ENCODE measurements at regions not wholly inside any gene's neighbourhood (a gene's known extent, or its start where the extent isn't known, plus 50 kb on each side); places are given as distances from the start of the nearest gene placed in this dataset.

DNA sequence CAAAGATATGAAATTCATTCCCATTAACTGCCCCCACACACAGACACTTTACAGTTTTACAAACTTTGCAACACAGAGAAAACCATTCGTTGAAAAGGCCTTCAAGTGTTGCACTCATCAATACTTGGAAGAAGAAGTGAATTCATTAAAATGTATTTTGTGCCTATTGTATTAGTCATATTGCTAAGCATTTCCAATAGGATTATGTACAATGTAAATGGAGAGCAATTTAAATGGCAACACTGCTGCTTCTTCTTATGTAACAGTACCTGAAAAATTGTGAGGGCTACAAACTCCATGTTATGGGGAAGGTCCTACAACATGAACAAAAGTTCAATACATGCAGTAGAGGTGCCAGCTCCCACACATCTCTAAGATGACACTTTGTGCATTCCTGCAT is 209.3 kb upstream of the POGK start:
- no peak for TF ChIP-seq POLR2A (IDR thresholded peaks at IDR 0.05; ENCODE audit: low read length)
- no peak for TF ChIP-seq GATA1 (IDR thresholded peaks at IDR 0.05; ENCODE audit: low read depth, low read length)
